ENCODE measurements at regions not wholly inside any gene's neighbourhood (a gene's known extent, or its start where the extent isn't known, plus 50 kb on each side); places are given as distances from the start of the nearest gene placed in this dataset.

- H3K27me3 ChIP-seq, result no peaks in the 10 kb centered on the region
- H3K9me3 ChIP-seq, result no peaks in the 10 kb centered on the region
- DNase-seq (ENCODE audit: extremely low spot score in 2 of 2), result no peak
- peaks cover 9% of the 10 kb centered on the region for H3K4me1 ChIP-seq
- intact Hi-C loops (cut with DNase I), result no loop called here
- no peak overlapping the region for H3K4me3 ChIP-seq
- no peak for TF ChIP-seq POLR2A (IDR thresholded peaks at IDR 0.05)
- TF ChIP-seq CTCF (IDR thresholded peaks at IDR 0.05), result no peak
- H3K27ac ChIP-seq, result no peak overlapping the region
- no peaks in the 10 kb centered on the region for H3K36me3 ChIP-seq
Observed at GRCh38 chr14:100421756-100422470, 98.8 kb downstream of the SLC25A47 start.

GRCh38 chr14:100422556-100423316 is 99.6 kb downstream of the SLC25A47 start:
- H3K4me3 ChIP-seq, result no peak overlapping the region
- DNase-seq (ENCODE audit: extremely low spot score in 2 of 2), result no peak
- H3K9me3 ChIP-seq, result no peaks in the 10 kb centered on the region
- no peaks in the 10 kb centered on the region for H3K36me3 ChIP-seq
- H3K27me3 ChIP-seq, result no peaks in the 10 kb centered on the region
- no peak overlapping the region for H3K27ac ChIP-seq
- TF ChIP-seq POLR2A (IDR thresholded peaks at IDR 0.05) (no peak), CTCF (IDR thresholded peaks at IDR 0.05) (no peak), POLR2AphosphoS5 (IDR thresholded peaks at IDR 0.05; ENCODE audit: insufficient read depth in 1 of 2, low read depth in 1 of 2) (no peak)
- intact Hi-C loops (cut with DNase I), result no loop called here
- peaks cover 1% of the 10 kb centered on the region for H3K4me1 ChIP-seq

- H3K36me3 ChIP-seq, result no peaks in the 10 kb centered on the region
- TF ChIP-seq POLR2A (IDR thresholded peaks at IDR 0.05), result no peak
- no peak for TF ChIP-seq CTCF (IDR thresholded peaks at IDR 0.05)
- no peak for TF ChIP-seq POLR2AphosphoS5 (IDR thresholded peaks at IDR 0.05; ENCODE audit: insufficient read depth in 1 of 2, low read depth in 1 of 2)
- no peak overlapping the region for H3K27ac ChIP-seq
- H3K27me3 ChIP-seq, result no peaks in the 10 kb centered on the region
- no peaks in the 10 kb centered on the region for H3K9me3 ChIP-seq
- no peaks in the 10 kb centered on the region for H3K4me1 ChIP-seq
- H3K4me3 ChIP-seq, result no peak overlapping the region
- DNase-seq (ENCODE audit: extremely low spot score in 2 of 2), result no peak
- intact Hi-C loops (cut with DNase I), result no loop called here
Observed at GRCh38 chr14:100423317-100424010, 100.3 kb downstream of the SLC25A47 start.

- H3K9me3 ChIP-seq, result no peaks in the 10 kb centered on the region
- no peak for DNase-seq (ENCODE audit: extremely low spot score in 2 of 2)
- H3K4me3 ChIP-seq, result no peak overlapping the region
- no peaks in the 10 kb centered on the region for H3K36me3 ChIP-seq
- intact Hi-C loops (cut with DNase I), result no loop called here
- H3K4me1 ChIP-seq, result no peaks in the 10 kb centered on the region
- no peaks in the 10 kb centered on the region for H3K27me3 ChIP-seq
- TF ChIP-seq POLR2A (IDR thresholded peaks at IDR 0.05), result no peak
- no peak for TF ChIP-seq POLR2AphosphoS5 (IDR thresholded peaks at IDR 0.05; ENCODE audit: insufficient read depth in 1 of 2, low read depth in 1 of 2)
- TF ChIP-seq CTCF (IDR thresholded peaks at IDR 0.05), result no peak
- H3K27ac ChIP-seq, result no peak overlapping the region
Observed at GRCh38 chr14:100424504-100425428, 101.6 kb downstream of the SLC25A47 start.
